ENCODE measurements at regions not wholly inside any gene's neighbourhood (a gene's known extent, or its start where the extent isn't known, plus 50 kb on each side); places are given as distances from the start of the nearest gene placed in this dataset.
"Not testable (repeated sequence)": the region's sequence is repeated elsewhere in the genome, so short reads cannot be mapped to it uniquely, and the experiment has no call there.

DNA sequence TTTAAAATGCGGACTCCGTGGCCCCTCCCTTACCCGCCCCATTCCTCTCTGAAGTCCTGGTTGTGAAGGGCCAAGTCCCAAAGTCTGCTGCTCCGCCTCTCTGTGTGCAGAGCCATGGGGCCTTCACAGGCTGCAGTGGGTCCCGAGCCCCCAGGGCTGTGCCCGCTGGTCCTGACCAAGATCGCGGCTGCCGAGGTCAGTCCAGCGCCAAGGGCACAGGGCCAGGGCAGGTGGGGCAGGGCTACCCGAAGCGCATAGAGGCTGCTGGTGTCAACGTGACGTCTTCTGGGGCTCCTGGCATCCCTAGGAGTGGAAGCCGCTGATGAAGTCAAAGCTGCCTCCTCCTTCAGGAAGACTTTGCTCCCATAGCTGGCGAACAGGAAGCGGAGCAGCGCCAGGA, 858.8 kb downstream of the TUBA3C start:
- DNase-seq (ENCODE audit: low spot score); intact Hi-C loops (cut with DNase I): not testable (repeated sequence)

DNA sequence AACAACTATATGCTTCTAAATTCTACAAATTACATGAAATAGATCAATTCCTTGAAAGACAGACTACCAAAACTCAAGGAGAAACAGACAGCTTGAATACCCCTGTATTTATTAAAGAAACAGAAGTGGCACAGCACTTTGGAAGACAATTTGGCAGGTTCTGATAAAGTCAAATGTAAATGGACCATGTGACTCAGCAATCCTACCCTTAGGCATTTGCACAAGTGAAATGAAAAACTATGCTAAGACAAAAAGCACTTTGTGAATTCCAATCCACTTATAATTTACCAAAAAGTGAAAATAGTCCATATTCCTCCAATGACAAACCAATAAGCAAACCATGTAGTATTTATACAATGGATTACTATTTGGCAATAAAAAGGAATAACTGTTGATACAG, 862.0 kb downstream of the TUBA3C start:
- DNase-seq (ENCODE audit: low spot score); intact Hi-C loops (cut with DNase I): not testable (repeated sequence)

DNA sequence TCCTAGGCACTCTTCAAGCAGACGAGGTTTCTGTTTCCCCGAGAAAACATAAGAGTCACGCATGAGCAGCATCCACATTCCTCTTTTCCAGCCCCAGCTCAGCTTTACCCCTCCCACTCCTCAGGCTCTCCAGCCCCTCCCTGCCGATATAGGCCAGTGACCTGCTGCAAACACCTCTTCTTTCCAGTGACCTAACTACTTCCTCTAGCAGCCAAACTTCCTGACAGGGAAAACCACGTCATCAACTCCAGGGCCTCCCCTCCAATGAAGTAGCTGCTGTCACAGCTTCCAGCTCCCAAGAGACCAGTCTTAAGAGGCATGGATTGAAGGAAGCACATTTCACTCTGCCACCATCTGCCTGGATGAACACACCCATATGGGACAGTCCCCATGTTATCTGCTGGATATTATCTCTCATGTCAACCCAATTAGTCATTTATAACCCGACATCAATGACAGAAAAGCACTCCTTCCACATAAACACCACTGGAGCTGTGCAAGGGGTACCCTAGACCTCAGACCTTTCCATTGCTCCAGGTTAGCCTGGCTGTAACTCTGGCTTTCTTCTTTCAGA, 878.3 kb downstream of the TUBA3C start:
- DNase-seq (ENCODE audit: low spot score); intact Hi-C loops (cut with DNase I): not testable (repeated sequence)

- intact Hi-C loops (cut with DNase I); DNase-seq (ENCODE audit: low spot score): not testable (repeated sequence)
These were observed 880.7 kb downstream of the TUBA3C start for GRCh38 chr13:18300968-18301367.

DNA sequence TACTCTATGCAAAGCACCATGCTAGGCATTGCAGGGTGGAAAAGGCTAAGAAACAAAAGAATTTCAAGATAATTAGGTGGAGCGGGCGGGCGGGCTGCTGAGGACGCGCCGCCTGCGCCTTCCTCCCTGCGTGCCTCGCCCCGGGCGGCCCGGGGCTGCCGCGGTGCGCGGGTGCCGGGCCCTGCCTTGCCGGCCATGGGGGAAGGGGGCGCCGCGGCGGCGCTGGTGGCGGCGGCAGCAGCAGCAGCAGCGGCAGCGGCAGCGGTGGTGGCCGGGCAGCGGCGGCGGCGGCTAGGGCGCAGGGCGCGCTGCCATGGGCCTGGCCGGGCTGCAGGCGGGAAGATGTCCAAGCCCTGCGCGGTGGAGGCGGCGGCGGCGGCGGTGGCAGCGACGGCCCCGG, 884.3 kb downstream of the TUBA3C start:
- DNase-seq (ENCODE audit: low spot score); intact Hi-C loops (cut with DNase I): not testable (repeated sequence)

DNA sequence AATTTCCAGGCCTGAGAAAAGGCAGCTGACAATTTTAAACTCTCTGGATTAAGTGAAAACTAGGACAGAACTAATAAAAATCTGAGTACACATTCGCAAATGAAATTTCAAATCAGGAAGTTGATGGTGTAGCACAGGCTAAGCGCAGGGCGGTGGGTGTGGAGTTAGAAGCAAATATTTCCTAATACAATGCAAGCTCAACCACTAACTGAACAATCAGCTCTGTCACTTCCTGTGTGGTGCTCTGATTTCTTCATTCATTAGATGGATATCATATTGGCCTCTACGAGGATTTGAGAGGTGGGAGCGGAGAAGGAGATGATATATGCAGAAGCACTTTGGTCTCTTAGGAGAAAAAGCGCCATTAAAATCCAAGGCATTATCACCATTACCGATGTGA, 885.0 kb downstream of the TUBA3C start:
- DNase-seq (ENCODE audit: low spot score), result not testable (repeated sequence)

DNA sequence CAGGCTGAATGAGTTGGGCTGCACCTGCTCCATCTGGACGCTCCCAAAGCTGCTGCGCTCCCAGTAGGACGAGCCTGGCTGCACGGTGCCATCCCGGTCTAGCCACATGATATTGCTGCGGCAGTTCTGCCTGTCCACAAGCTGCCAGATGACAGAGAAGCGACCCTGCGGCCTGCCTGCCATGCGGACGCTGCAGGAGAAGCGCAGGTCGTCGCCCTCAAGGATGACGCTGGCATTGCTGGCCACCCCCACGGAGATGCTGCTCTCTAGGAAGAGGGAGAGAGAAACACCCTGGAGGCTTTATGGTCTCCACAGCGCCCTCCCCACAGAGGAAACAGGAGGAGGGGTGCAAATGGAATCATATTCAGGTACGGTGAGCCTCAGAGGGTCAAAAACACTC, 887.3 kb downstream of the TUBA3C start:
- intact Hi-C loops (cut with DNase I); DNase-seq (ENCODE audit: low spot score): not testable (repeated sequence)

More for the DNA sequence above, 885.0 kb downstream of the TUBA3C start:
- intact Hi-C loops (cut with DNase I), result not testable (repeated sequence)

GRCh38 chr13:18286848-18287247, 894.8 kb downstream of the TUBA3C start:
- DNase-seq (ENCODE audit: low spot score); intact Hi-C loops (cut with DNase I): not testable (repeated sequence)

GRCh38 chr13:18285663-18286062, 896.0 kb downstream of the TUBA3C start:
- intact Hi-C loops (cut with DNase I); DNase-seq (ENCODE audit: low spot score): not testable (repeated sequence)

DNA sequence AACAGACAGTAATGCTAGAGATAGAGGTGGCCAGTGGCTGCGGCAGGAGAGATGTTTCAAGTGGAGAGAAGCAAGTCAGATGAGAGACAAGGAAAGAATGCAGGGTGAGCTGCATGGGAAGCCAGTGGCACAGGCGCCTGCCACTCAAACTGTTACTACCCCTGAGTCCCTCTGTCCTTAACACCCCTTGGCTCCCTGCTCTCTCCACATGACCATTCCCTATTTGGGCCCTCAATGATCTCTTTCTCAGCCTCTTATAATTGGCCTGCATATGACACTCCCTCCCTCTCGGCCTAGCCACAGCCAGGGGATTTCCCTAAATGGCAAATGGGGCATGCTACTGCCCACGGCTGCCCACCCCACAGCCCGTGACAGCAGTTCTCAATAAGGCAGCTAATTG, 897.6 kb downstream of the TUBA3C start:
- intact Hi-C loops (cut with DNase I); DNase-seq (ENCODE audit: low spot score): not testable (repeated sequence)

DNA sequence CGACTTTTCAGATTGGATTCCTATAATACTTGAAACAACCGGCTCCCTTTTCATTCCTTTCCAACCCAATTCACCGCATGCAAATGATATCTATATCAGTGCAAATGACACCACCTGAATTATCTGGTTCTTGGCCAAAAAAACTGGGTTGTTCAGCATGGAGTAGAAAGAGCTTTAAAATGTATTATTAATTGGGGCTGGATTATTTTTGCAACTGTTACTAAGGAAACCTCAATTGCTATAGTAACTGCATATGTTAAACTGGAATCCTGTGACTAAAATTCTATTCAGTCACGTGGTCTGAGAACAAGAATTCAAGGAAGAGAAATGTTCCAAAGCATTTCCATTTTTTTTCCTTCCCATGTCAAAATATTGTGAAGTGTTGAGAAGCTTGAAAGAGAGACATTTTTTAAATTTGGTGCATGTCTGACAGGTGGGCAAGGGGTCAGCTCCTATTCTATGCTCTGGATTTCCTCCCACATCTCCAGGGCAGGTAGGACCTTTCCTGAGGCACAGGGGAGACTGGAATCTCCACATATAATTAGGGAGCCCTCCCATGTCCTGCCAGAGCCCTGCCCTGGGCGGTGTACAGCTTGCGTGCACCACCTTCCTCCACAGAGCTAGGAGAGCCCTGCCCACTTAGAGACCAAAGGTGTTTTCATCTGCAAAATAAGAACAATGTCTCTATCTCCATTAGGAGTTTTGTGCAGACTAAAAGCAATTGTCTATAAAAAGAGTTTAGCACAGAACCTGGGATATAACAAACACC, 899.6 kb downstream of the TUBA3C start:
- intact Hi-C loops (cut with DNase I), result not testable (repeated sequence)

DNA sequence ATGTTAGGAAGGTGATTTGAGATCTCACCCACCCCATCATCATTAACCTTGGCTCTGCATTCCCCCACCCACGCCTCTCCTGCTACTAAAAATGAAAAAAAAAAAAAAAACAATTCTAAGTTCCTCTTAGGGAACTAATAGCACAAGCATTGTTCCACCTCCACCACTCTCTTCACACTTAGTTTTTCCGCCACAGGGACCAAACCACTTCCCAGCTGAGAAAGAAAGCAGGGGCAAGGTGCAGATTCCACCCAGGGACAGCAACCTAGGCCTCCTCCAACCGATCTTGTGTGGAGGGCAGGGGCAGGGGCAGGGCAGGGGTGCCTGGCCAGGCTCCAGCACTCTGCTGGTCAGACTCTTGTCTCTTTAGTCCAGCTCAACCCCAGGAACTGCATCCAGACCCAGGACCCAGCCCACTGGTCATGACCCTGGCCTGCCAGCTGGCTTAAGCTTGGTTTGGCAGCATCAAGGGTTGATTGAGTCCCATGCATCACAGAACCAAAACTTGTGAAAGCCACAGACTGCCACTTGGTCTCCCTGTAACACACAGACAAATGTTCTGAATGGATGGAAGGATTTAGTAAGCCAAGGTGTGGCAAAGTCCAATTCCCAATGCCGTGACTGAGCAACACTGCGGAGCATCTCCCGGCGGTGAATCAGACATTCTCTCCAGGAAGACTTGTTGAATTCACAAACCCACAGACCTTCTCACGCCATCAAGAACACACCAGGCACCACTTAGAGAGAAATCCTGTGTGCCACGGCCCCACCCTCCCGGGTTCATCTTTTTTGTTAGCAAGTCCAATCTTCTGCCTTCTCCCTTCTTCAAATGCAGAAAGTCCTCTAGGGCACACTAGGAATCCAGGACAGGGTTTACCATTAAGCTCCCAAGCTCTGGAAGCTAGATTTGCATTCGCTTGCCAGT, 900.5 kb downstream of the TUBA3C start:
- DNase-seq (ENCODE audit: low spot score); intact Hi-C loops (cut with DNase I): not testable (repeated sequence)

More for the DNA sequence above, 899.6 kb downstream of the TUBA3C start:
- not testable (repeated sequence) for DNase-seq (ENCODE audit: low spot score)

DNA sequence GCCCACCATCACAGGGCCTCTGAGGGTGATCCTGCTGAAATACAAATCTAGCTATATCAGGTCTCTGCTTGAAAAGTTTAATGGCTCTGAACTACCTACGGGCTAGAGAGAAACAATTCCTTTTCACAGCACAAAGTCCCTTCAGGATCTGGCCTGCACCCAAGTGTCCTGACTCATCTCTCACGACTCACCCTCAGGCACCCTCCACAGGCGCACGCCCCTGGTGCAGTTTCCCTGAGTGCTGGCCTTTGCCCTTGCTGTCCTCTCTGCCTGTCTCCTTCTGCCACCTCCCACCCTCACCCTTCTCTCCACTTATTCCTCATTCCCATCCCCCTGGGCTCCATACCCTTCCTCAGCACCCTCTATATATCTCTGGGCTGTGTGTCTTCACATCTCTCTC, 901.7 kb downstream of the TUBA3C start:
- intact Hi-C loops (cut with DNase I); DNase-seq (ENCODE audit: low spot score): not testable (repeated sequence)

- intact Hi-C loops (cut with DNase I); DNase-seq (ENCODE audit: low spot score): not testable (repeated sequence)
These were observed 904.3 kb downstream of the TUBA3C start for GRCh38 chr13:18277372-18277771.

DNA sequence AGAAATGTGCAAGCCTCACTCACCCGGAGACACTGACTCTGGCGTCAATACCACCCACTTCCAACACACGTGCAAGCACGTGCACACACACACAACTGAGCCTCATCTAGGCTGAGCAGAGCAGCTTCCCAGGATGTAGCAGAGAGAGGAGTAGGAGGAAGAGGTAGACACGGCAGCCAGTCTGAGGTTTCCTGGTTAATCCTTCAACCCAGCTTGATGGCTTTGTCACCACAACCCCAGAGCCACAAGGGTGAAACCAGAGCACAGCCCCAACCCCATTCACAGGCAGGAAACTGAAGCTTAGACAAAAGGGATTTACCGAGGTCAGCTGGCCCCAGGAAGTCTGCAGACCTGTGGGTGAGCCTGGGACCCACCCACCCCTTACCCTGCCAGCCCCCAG, 905.3 kb downstream of the TUBA3C start:
- intact Hi-C loops (cut with DNase I), result not testable (repeated sequence)

DNA sequence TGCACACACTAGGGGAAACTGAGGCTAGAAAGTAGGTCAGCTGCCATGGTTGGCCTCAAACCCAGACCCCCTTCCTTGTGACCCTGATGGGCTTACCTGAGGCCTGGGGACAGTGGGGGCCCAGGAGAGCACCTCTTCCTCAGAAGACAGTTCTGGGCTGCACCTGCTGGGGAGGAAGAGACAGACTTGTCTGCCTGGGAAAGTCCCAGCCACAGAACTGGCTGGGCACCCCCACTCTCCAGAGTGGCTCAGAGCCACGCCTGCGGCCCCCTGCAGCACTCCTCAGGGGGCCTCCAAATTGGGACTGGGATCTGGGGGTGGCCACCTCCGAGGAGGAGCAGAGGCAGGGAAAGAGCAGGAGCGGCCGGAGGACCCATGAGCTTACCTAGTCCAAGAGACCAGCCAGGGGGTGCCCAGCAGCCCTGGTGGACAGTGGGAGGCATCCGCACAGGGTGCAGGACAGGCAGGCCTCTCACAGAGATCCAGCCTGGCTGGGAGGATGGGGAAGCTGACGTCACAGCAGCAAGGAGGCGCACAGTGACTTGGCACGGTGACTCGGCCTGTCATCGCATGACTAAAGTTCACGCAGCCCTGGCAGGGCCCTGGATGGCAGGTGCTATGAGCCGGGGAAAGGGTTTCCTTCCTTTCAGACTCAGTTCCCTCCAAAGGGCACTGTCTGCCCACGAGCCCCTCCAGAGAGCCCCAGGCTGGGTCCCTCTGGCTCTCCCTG, 907.7 kb downstream of the TUBA3C start:
- intact Hi-C loops (cut with DNase I); DNase-seq (ENCODE audit: low spot score): not testable (repeated sequence)

More for the DNA sequence above, 905.3 kb downstream of the TUBA3C start:
- DNase-seq (ENCODE audit: low spot score), result not testable (repeated sequence)

- intact Hi-C loops (cut with DNase I); DNase-seq (ENCODE audit: low spot score): not testable (repeated sequence)
These were observed 922.7 kb downstream of the TUBA3C start for GRCh38 chr13:18258801-18259419.

- DNase-seq (ENCODE audit: low spot score); intact Hi-C loops (cut with DNase I): not testable (repeated sequence)
These were observed 923.9 kb downstream of the TUBA3C start for GRCh38 chr13:18257686-18258085.

DNA sequence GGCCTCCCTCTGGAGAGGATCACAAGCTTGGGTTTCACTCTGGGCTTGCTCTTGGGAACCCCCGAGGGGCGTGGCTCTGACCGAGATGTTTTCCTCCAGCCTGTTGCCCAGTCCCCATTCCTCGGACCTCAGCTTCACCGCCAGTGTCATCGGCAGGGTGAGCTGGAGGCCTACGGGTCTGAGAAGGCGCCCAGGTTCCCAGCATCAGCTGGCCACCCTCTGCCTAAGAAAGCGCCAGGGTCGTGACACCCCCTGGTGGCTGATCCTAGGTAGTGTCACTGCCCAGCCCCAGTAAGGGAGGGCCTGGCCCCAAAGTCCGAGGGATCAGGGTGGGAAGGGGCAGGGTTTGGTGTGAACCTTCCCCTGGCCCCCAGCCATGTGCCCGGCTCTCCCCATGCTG, 928.8 kb downstream of the TUBA3C start:
- DNase-seq (ENCODE audit: low spot score); intact Hi-C loops (cut with DNase I): not testable (repeated sequence)

Measured in cardiac septum (tissue), 1 donor.